ENCODE measurements at regions not wholly inside any gene's neighbourhood (a gene's known extent, or its start where the extent isn't known, plus 50 kb on each side); places are given as distances from the start of the nearest gene placed in this dataset.

DNA sequence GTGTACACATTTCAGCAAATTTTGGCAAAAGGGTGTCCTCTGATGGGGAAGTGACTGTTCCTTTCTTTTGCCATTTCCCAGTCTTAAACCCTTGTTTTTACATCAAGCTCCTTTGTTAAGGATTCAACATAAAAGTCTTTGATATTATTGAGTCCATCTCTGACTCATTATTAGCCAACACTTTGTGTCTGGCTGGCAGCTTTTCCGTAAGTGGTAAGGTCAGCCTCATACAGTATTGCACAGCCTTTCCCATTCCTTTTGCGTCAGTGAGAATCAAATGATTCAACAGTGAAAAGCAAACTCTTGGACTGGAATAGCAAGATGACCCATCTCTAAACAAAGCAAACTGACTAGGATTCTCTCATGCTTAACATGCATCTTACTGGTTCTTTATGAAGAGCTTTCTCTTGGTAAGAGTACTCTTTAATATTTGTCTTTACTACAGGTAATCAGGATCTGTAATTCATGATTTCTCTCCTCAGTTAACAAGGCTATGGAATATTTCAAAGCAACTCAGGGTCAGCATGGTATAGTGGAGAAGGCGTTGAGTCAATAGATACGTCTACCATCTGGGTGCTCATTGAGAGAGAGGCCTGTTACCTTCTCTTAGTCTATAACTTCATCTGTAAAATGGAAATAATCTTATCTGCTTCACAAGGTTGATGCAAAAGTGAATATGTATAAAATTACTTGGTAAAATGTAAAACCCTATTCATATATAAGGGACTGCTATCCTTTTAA lies 183.6 kb downstream of the PRL start:
- no peaks in the 10 kb centered on the region for H3K4me1 ChIP-seq
- H3K9me3 ChIP-seq = no peaks in the 10 kb centered on the region
- no peak for TF ChIP-seq POLR2A (IDR thresholded peaks at IDR 0.05)
- TF ChIP-seq, protein P1, sequence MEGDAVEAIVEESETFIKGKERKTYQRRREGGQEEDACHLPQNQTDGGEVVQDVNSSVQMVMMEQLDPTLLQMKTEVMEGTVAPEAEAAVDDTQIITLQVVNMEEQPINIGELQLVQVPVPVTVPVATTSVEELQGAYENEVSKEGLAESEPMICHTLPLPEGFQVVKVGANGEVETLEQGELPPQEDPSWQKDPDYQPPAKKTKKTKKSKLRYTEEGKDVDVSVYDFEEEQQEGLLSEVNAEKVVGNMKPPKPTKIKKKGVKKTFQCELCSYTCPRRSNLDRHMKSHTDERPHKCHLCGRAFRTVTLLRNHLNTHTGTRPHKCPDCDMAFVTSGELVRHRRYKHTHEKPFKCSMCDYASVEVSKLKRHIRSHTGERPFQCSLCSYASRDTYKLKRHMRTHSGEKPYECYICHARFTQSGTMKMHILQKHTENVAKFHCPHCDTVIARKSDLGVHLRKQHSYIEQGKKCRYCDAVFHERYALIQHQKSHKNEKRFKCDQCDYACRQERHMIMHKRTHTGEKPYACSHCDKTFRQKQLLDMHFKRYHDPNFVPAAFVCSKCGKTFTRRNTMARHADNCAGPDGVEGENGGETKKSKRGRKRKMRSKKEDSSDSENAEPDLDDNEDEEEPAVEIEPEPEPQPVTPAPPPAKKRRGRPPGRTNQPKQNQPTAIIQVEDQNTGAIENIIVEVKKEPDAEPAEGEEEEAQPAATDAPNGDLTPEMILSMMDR (IDR thresholded peaks at IDR 0.05) = no peak
- TF ChIP-seq EP300 (IDR thresholded peaks at IDR 0.05) = peak in 1 of 2 donors; percentile 44
- no peaks in the 10 kb centered on the region for H3K36me3 ChIP-seq
- H3K4me3 ChIP-seq = no peak overlapping the region
- peak overlapping the region in 1 of 4 donors; percentile 45 for H3K27ac ChIP-seq
- H3K27me3 ChIP-seq = no peaks in the 10 kb centered on the region
- WGBS, 2 donors = 60 to 72% methylated on average over 4 of the region's 4 CpGs
- DNase-seq (ENCODE audit: low spot score in 2 of 2) = peak in 1 of 2 donors; percentile 8

DNA sequence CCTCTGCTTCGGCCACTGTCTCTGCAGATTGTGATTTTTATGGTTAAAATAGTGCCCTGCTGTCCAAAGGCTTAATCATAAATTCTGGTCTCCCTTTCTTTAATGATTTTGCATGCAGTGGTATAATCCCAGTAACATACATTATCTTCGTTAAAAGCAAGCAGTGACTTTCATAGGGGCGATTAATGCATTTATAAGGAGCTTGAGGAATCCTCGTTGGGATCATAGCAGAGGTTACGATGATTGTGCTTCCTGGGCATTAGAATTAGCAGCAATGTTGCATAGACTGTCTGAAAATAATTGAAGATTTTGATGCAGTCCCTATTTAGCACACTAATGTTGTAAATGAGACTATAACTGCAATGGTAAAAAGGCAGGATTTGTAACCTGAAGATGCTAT lies 181.3 kb downstream of the PRL start:
- DNase-seq (ENCODE audit: low spot score in 2 of 2) = no peak
- Histone ChIP-seq H3K9me3 (no peaks in the 10 kb centered on the region), H3K27ac (no peak overlapping the region), H3K36me3 (no peaks in the 10 kb centered on the region), H3K4me1 (no peaks in the 10 kb centered on the region), H3K27me3 (no peaks in the 10 kb centered on the region), H3K4me3 (no peak overlapping the region)
- no peak for TF ChIP-seq POLR2A (IDR thresholded peaks at IDR 0.05)
- TF ChIP-seq EP300 (IDR thresholded peaks at IDR 0.05) = no peak
- TF ChIP-seq, protein P1 (IDR thresholded peaks at IDR 0.05) = no peak
- WGBS, 2 donors = 76 to 85% methylated on average over 5 of the region's 5 CpGs

DNA sequence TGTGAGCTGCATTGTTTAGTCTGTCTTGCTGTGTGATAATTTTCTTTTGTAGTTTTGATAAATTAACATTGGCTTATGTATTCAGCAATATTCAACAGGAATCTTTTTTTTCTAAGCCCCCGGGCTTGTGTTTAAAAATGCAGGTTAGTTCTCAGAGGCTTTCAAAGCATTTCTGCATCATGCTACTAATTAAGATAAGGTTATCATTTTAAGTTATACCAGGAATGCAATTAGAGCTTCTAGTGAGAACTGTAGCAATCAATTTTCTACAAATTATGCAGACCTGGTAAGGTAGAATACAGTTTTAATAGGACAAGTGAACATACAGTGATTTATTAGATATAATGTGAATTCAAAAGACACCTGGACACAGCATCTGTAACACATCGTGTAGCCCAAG lies 179.2 kb downstream of the PRL start:
- Histone ChIP-seq H3K27me3 (no peaks in the 10 kb centered on the region), H3K27ac (no peak overlapping the region), H3K4me1 (no peaks in the 10 kb centered on the region), H3K9me3 (no peaks in the 10 kb centered on the region), H3K4me3 (no peak overlapping the region), H3K36me3 (no peaks in the 10 kb centered on the region)
- WGBS, 2 donors = 84 to 89% methylated on average over 2 of the region's 2 CpGs
- DNase-seq (ENCODE audit: low spot score in 2 of 2) = no peak
- TF ChIP-seq POLR2A (IDR thresholded peaks at IDR 0.05) (no peak), EP300 (IDR thresholded peaks at IDR 0.05) (no peak)
- TF ChIP-seq, protein P1 (IDR thresholded peaks at IDR 0.05) = no peak

DNA sequence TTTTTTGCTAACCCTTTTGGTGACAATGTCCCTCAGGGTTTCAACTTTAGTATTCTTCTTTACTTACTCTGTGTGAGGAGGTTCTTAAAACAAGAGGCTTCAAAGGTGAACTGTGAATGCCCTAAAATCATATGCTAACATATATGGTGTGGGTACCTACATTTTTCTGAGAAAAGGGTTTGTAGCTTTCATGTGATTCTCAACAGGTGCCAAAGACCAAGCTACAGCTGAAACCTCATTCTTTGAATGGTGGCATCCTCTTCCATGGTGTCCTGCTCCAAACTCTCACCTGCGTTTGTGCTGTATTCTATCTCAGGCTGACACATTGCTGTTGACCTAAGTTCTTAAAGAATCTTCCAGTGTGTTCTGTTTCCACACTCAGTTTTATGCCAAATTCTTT lies 177.3 kb downstream of the PRL start:
- Histone ChIP-seq H3K27ac (no peak overlapping the region), H3K4me1 (no peaks in the 10 kb centered on the region), H3K9me3 (no peaks in the 10 kb centered on the region), H3K27me3 (no peaks in the 10 kb centered on the region), H3K4me3 (no peak overlapping the region), H3K36me3 (no peaks in the 10 kb centered on the region)
- TF ChIP-seq POLR2A (IDR thresholded peaks at IDR 0.05) (no peak), EP300 (IDR thresholded peaks at IDR 0.05) (no peak)
- TF ChIP-seq, protein P1 (IDR thresholded peaks at IDR 0.05) = no peak
- DNase-seq (ENCODE audit: low spot score in 2 of 2) = no peak
- WGBS, 2 donors = 82 to 94% methylated on average over 1 of the region's 1 CpG

DNA sequence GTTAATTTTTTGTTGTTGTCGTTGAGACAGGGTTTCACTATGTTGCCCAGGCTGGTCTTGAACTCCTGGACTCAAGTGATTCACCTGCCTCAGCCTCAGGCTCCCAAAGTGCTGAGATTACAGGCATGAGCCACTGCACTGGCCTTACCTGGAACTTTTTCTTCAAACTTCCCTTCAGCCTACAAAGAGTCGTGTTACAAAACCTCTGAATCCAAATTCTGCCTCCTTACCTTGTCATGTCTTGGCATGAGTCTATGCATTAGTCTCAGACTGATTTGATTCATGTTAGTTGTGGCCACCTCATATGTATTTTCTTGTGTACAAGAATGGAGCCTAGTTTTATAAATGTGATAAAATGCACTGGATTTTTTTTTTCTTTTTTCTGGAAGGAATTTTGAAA lies 172.1 kb downstream of the PRL start:
- DNase-seq (ENCODE audit: low spot score in 2 of 2) = no peak
- no peak overlapping the region for H3K27ac ChIP-seq
- no peak for TF ChIP-seq POLR2A (IDR thresholded peaks at IDR 0.05)
- no peak for TF ChIP-seq EP300 (IDR thresholded peaks at IDR 0.05)
- TF ChIP-seq, protein P1 (IDR thresholded peaks at IDR 0.05) = no peak
- H3K36me3 ChIP-seq = peaks cover 0 to 13% (median 0%) of the 10 kb centered on the region in 3 donors
- H3K27me3 ChIP-seq = no peaks in the 10 kb centered on the region
- no peaks in the 10 kb centered on the region for H3K4me1 ChIP-seq
- WGBS, 2 donors = 85 to 92% methylated on average over 2 of the region's 2 CpGs
- H3K9me3 ChIP-seq = peaks cover 0 to 17% (median 5%) of the 10 kb centered on the region in 4 donors
- H3K4me3 ChIP-seq = no peak overlapping the region
